ENCODE measurements at regions not wholly inside any gene's neighbourhood (a gene's known extent, or its start where the extent isn't known, plus 50 kb on each side); places are given as distances from the start of the nearest gene placed in this dataset.

DNA sequence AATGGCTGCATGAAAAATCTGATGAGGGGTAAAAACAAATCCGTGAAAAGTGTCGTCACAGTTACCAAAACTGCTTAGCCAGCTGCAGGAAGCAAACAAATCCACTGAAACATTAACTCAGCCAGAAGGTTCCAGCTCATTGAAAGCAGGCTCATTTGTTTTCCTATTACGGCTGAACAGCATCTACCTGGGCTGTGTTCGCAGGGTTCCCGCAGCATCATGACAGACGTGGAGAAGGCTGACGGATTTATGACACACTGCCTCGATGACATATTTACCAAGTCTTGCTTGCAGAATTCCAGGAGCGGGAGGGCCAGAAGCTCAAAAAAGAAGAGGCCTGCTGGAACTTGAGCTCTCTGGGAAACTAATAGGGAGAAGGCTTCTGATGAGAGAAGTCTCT lies 781.1 kb downstream of the RAB28 start:
- Histone ChIP-seq H3K4me1 (ENCODE audit: control insufficient read depth in 2 of 2, insufficient read depth in 2 of 2, low read length in 2 of 2) (no peaks in the 10 kb centered on the region), H3K4me2 (replicated peaks; ENCODE audit: low read depth, low read length, poor library complexity, severe bottlenecking) (no peak overlapping the region), H4K20me1 (ENCODE audit: control insufficient read depth, insufficient read depth, low read length, poor library complexity, severe bottlenecking) (no peaks in the 10 kb centered on the region), H3K79me2 (ENCODE audit: control insufficient read depth, insufficient read depth, low read length) (no peaks in the 10 kb centered on the region), H3K9ac (ENCODE audit: low read length) (no peak overlapping the region), H3K9me3 (ENCODE audit: control extremely low read depth in 1 of 3, control insufficient read depth in 2 of 3, insufficient read depth in 1 of 3, low read length in 2 of 3) (no peaks in the 10 kb centered on the region), H3K4me3 (ENCODE audit: control extremely low read depth in 1 of 5, extremely low read depth in 1 of 5, insufficient read depth in 1 of 5, low read depth in 2 of 5, low read length in 4 of 5) (no peak overlapping the region), H3K27me3 (replicated peaks in 1 of 4; ENCODE audit: control extremely low read depth in 1 of 4, control insufficient read depth in 3 of 4, insufficient read depth in 4 of 4, low read length in 3 of 4) (no peaks in the 10 kb centered on the region), H3K36me3 (replicated peaks in 1 of 2; ENCODE audit: control extremely low read depth in 1 of 2, control insufficient read depth in 1 of 2, extremely low read depth in 1 of 2, insufficient read depth in 2 of 2, low read length in 1 of 2) (no peaks in the 10 kb centered on the region), H3K27ac (ENCODE audit: low read length in 2 of 2) (no peak overlapping the region), H2AFZ (ENCODE audit: insufficient read depth, low read depth, low read length, poor library complexity, severe bottlenecking) (no peak overlapping the region)
- H3K4me3 Mint-ChIP-seq, result no peak overlapping the region
- H3K27ac Mint-ChIP-seq, result no peak overlapping the region
- 77% methylated on average over 9 of the region's 9 CpGs for WGBS (ENCODE audit: insufficient coverage)
- H3K4me1 Mint-ChIP-seq, result peaks cover under 1% of the 10 kb centered on the region
- no peaks in the 10 kb centered on the region for H3K27me3 Mint-ChIP-seq
- TF ChIP-seq, protein P1, sequence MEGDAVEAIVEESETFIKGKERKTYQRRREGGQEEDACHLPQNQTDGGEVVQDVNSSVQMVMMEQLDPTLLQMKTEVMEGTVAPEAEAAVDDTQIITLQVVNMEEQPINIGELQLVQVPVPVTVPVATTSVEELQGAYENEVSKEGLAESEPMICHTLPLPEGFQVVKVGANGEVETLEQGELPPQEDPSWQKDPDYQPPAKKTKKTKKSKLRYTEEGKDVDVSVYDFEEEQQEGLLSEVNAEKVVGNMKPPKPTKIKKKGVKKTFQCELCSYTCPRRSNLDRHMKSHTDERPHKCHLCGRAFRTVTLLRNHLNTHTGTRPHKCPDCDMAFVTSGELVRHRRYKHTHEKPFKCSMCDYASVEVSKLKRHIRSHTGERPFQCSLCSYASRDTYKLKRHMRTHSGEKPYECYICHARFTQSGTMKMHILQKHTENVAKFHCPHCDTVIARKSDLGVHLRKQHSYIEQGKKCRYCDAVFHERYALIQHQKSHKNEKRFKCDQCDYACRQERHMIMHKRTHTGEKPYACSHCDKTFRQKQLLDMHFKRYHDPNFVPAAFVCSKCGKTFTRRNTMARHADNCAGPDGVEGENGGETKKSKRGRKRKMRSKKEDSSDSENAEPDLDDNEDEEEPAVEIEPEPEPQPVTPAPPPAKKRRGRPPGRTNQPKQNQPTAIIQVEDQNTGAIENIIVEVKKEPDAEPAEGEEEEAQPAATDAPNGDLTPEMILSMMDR (IDR thresholded peaks at IDR 0.05), result no peak
- no peak for TF ChIP-seq EZH2 (IDR thresholded peaks at IDR 0.05; ENCODE audit: borderline replicate concordance, insufficient read depth, low read depth, low read length, poor library complexity, severe bottlenecking)
- CTCF ChIA-PET, result no interaction called here
- no peaks in the 10 kb centered on the region for H3K9me3 Mint-ChIP-seq (ENCODE audit: insufficient read depth)
- POLR2A ChIA-PET, result no interaction called here
- ATAC-seq (ENCODE audit: low read depth), result no peak
- intact Hi-C loops (cut with micrococcal nuclease), result no loop called here
- DNase-seq, result no peak

DNA sequence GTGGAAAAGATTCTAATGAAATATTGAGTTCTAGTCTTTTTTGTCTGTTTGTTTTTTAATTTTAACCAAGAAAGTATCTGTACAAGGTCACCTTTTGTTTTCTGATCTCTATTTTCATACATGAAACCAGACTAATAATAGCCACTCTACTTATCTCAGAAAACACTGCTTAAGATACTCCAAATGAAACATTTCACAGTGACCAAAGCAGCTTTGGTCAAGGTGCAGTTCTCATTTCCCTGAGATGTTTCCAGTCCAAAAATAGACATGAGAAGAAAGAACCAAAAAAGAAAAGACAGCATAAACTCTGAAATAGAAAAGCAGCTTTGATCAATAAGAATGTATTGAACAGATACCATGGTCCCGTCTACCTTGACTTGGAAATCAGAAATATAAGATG lies 782.8 kb downstream of the RAB28 start:
- no peaks in the 10 kb centered on the region for H3K9me3 Mint-ChIP-seq (ENCODE audit: insufficient read depth)
- no CpG with 5 or more reads among the region's 1 CpG for WGBS (ENCODE audit: insufficient coverage)
- no peak for TF ChIP-seq EZH2 (IDR thresholded peaks at IDR 0.05; ENCODE audit: borderline replicate concordance, insufficient read depth, low read depth, low read length, poor library complexity, severe bottlenecking)
- TF ChIP-seq, protein P1 (IDR thresholded peaks at IDR 0.05), result no peak
- H3K4me3 Mint-ChIP-seq, result no peak overlapping the region
- no peaks in the 10 kb centered on the region for H3K79me2 ChIP-seq (ENCODE audit: control insufficient read depth, insufficient read depth, low read length)
- no peak overlapping the region for H3K4me2 ChIP-seq (replicated peaks; ENCODE audit: low read depth, low read length, poor library complexity, severe bottlenecking)
- no peak overlapping the region for H3K27ac ChIP-seq (ENCODE audit: low read length in 2 of 2)
- no peaks in the 10 kb centered on the region for H3K27me3 Mint-ChIP-seq
- intact Hi-C loops (cut with micrococcal nuclease), result no loop called here
- no peak for ATAC-seq (ENCODE audit: low read depth)
- no peaks in the 10 kb centered on the region for H4K20me1 ChIP-seq (ENCODE audit: control insufficient read depth, insufficient read depth, low read length, poor library complexity, severe bottlenecking)
- POLR2A ChIA-PET, result no interaction called here
- H3K4me1 Mint-ChIP-seq, result peaks cover 7% of the 10 kb centered on the region
- H3K9ac ChIP-seq (ENCODE audit: low read length), result no peak overlapping the region
- no peaks in the 10 kb centered on the region for H3K9me3 ChIP-seq (ENCODE audit: control extremely low read depth in 1 of 3, control insufficient read depth in 2 of 3, insufficient read depth in 1 of 3, low read length in 2 of 3)
- CTCF ChIA-PET, result no interaction called here
- H3K4me1 ChIP-seq (ENCODE audit: control insufficient read depth in 2 of 2, insufficient read depth in 2 of 2, low read length in 2 of 2), result no peaks in the 10 kb centered on the region
- no peak overlapping the region for H3K4me3 ChIP-seq (ENCODE audit: control extremely low read depth in 1 of 5, extremely low read depth in 1 of 5, insufficient read depth in 1 of 5, low read depth in 2 of 5, low read length in 4 of 5)
- no peaks in the 10 kb centered on the region for H3K36me3 ChIP-seq (replicated peaks in 1 of 2; ENCODE audit: control extremely low read depth in 1 of 2, control insufficient read depth in 1 of 2, extremely low read depth in 1 of 2, insufficient read depth in 2 of 2, low read length in 1 of 2)
- no peak overlapping the region for H2AFZ ChIP-seq (ENCODE audit: insufficient read depth, low read depth, low read length, poor library complexity, severe bottlenecking)
- no peak for DNase-seq
- no peaks in the 10 kb centered on the region for H3K27me3 ChIP-seq (replicated peaks in 1 of 4; ENCODE audit: control extremely low read depth in 1 of 4, control insufficient read depth in 3 of 4, insufficient read depth in 4 of 4, low read length in 3 of 4)
- H3K27ac Mint-ChIP-seq, result no peak overlapping the region

All from B cell (primary cell).